Body of pancreas (tissue), 4 donors: ENCODE measurements at regions not wholly inside any gene's neighbourhood (a gene's known extent, or its start where the extent isn't known, plus 50 kb on each side); places are given as distances from the start of the nearest gene placed in this dataset.

Source experiments
- ATAC-seq: fragments of 150-250 bp; one replicate; pipeline ENCODE4 v1.9.1; 2016
- DNase-seq, 4 donors: peaks; one replicate each; pipeline ENCODE4 v3.0.0-alpha.2; 2019
- H3K27ac ChIP-seq, 4 donors: fragments of 200-600 bp; sonication (generic); 1 replicate in 3 of 4; 2 replicates in 1 of 4; pipeline versions ENCODE4 v1.5.1 to v1.6.1; 2016 to 2019; ENCODE audit warnings: mild to moderate bottlenecking in 1 of 4, mixed read lengths in 1 of 4, moderate library complexity in 1 of 4
- H3K27me3 ChIP-seq, 2 donors: fragments of 200-600 bp; sonication (generic); one replicate each; pipeline ENCODE4 v1.6.0; 2016; ENCODE audit warnings: mild to moderate bottlenecking in 1 of 2
- H3K36me3 ChIP-seq, 2 donors: fragments of 200-600 bp; sonication (generic); replicated peaks in 1 of 2; 2 replicates each; pipeline ENCODE4 v1.5.1; 2016; ENCODE audit warnings: low read depth in 2 of 2; ENCODE audit not compliant: insufficient read depth in 1 of 2
- H3K4me1 ChIP-seq: fragments of 200-600 bp; sonication (generic); one replicate; pipeline ENCODE4 v1.6.0; 2016
- H3K4me3 ChIP-seq, 2 donors: fragments of 200-600 bp; sonication (generic); 1 replicate in 1 of 2; 2 replicates in 1 of 2; pipeline ENCODE4 v1.5.1; 2016 to 2019
- H3K9me3 ChIP-seq, 3 donors: fragments of 200-600 bp; sonication (generic); 1 replicate in 2 of 3; 2 replicates in 1 of 3; pipeline ENCODE4 v1.5.1; 2016
- CTCF ChIP-seq, 7 experiments: fragments of 450-650 bp in 4 of 7; fragments of 200-600 bp in 3 of 7; sonication (generic) in 3 of 7; IDR thresholded peaks; one replicate each; pipeline ENCODE4 v1.5.1; 2016 to 2019; ENCODE audit warnings: antibody characterized with exemption in 7 of 7
- POLR2A ChIP-seq, 3 donors: fragments of 450-650 bp; IDR thresholded peaks; one replicate each; pipeline ENCODE4 v1.6.1; 2016; ENCODE audit warnings: antibody characterized with exemption in 3 of 3, mild to moderate bottlenecking in 2 of 3
- WGBS, 2 donors: methylation state at CpG; one replicate each; pipeline ENCODE4 v1.1.5; 2017; 5-methylcytosine and 5-hydroxymethylcytosine counted together
- intact Hi-C: fragments of 100-400 bp; cut with DNase I; formaldehyde crosslinking; loops from one replicate; pipeline ENCODE4 v1.15.1; 2023

- TF ChIP-seq POLR2A (IDR thresholded peaks at IDR 0.05) (no peak), CTCF (IDR thresholded peaks at IDR 0.05) (no peak)
- H3K4me3 ChIP-seq = no peak overlapping the region
- H3K27me3 ChIP-seq = no peaks in the 10 kb centered on the region
- no peaks in the 10 kb centered on the region for H3K4me1 ChIP-seq
- H3K36me3 ChIP-seq = no peaks in the 10 kb centered on the region
- DNase-seq = no peak
- 71 to 81% methylated on average over 3 of the region's 3 CpGs for WGBS, 2 donors
- H3K27ac ChIP-seq = no peak overlapping the region
- no peak for ATAC-seq
- H3K9me3 ChIP-seq = peaks cover 0 to 4% (median 0%) of the 10 kb centered on the region in 3 donors
- intact Hi-C loops = no loop called here
These were observed 1199.7 kb downstream of the CNTNAP5 start for GRCh38 chr2:125224830-125225229.

DNA sequence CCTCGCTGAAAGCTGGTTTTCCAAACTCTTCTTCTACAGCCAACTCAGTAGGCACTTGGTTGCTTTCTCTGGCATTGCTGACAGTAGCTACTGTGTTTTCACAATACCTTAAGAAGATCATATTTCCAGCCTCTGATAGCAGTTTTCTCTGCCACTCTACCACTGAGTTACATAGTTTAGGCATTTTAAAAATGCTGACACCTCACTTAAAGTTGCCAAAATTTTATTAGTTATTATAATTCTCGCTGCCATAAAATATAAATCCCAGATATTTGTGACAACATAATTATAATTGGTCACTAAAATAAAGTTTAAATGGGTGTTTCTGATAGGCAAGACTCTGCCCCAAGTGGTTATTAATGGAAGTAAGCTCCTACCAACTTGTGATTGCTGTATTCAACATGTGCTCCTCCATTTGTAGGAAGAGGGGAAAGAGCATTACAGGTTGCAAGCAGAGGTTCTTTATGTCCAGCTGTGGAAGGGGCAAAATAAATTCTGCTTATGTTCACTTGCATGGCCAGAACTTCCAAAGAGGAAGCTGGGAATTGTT lies 1202.8 kb downstream of the CNTNAP5 start:
- Histone ChIP-seq H3K27ac (no peak overlapping the region), H3K36me3 (no peaks in the 10 kb centered on the region), H3K4me3 (no peak overlapping the region), H3K4me1 (no peaks in the 10 kb centered on the region), H3K9me3 (no peaks in the 10 kb centered on the region), H3K27me3 (no peaks in the 10 kb centered on the region)
- ATAC-seq = no peak
- 70 to 74% methylated on average over 2 of the region's 2 CpGs for WGBS, 2 donors
- intact Hi-C loops = no loop called here
- no peak for DNase-seq
- TF ChIP-seq POLR2A (IDR thresholded peaks at IDR 0.05) (no peak), CTCF (IDR thresholded peaks at IDR 0.05) (no peak)

GRCh38 chr2:125240870-125241269 lies 1215.8 kb downstream of the CNTNAP5 start:
- no peaks in the 10 kb centered on the region for H3K4me1 ChIP-seq
- H3K4me3 ChIP-seq = no peak overlapping the region
- H3K27me3 ChIP-seq = no peaks in the 10 kb centered on the region
- 81 to 84% methylated on average over 6 of the region's 6 CpGs for WGBS, 2 donors
- no peak for DNase-seq
- no peaks in the 10 kb centered on the region for H3K9me3 ChIP-seq
- no peak overlapping the region for H3K27ac ChIP-seq
- intact Hi-C loops = no loop called here
- ATAC-seq = no peak
- H3K36me3 ChIP-seq = no peaks in the 10 kb centered on the region
- TF ChIP-seq POLR2A (IDR thresholded peaks at IDR 0.05) (no peak), CTCF (IDR thresholded peaks at IDR 0.05) (no peak)

GRCh38 chr2:125243074-125243473 lies 1218.0 kb downstream of the CNTNAP5 start:
- intact Hi-C loops = no loop called here
- WGBS, 2 donors = 60 to 65% methylated on average over 1 of the region's 1 CpG
- H3K27ac ChIP-seq = no peak overlapping the region
- no peak overlapping the region for H3K4me3 ChIP-seq
- H3K36me3 ChIP-seq = no peaks in the 10 kb centered on the region
- DNase-seq = no peak
- no peaks in the 10 kb centered on the region for H3K9me3 ChIP-seq
- no peaks in the 10 kb centered on the region for H3K27me3 ChIP-seq
- ATAC-seq = no peak
- H3K4me1 ChIP-seq = no peaks in the 10 kb centered on the region
- TF ChIP-seq POLR2A (IDR thresholded peaks at IDR 0.05) = no peak
- no peak for TF ChIP-seq CTCF (IDR thresholded peaks at IDR 0.05)

DNA sequence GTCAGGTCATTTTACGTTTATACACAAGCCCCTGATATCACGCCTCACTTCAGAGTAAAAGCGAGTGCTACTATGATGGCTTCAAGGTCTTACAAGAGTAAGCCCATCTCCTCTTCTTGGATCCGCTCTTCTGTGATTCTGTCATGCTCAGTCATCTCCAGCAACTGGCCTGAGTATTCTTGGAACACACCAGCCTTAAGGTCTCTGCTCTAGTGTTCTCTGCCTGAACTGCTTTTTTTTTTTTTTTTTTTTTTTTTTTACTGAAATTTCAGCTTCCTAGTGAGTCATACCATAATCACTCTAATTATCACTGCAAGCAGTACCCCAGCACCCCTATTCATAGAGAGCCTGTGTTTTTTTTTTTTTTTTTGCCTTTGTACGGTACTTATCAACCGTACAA lies 1228.9 kb downstream of the CNTNAP5 start:
- no peak for TF ChIP-seq CTCF (IDR thresholded peaks at IDR 0.05)
- no peak for TF ChIP-seq POLR2A (IDR thresholded peaks at IDR 0.05)
- Histone ChIP-seq H3K27ac (no peak overlapping the region), H3K27me3 (no peaks in the 10 kb centered on the region), H3K4me1 (no peaks in the 10 kb centered on the region), H3K4me3 (no peak overlapping the region), H3K36me3 (no peaks in the 10 kb centered on the region), H3K9me3 (no peaks in the 10 kb centered on the region)
- no peak for ATAC-seq
- intact Hi-C loops = no loop called here
- DNase-seq = no peak
- 76 to 80% methylated on average over 6 of the region's 6 CpGs for WGBS, 2 donors
